ENCODE measurements at regions not wholly inside any gene's neighbourhood (a gene's known extent, or its start where the extent isn't known, plus 50 kb on each side); places are given as distances from the start of the nearest gene placed in this dataset.

GRCh38 chr2:163414121-163414520 lies 321.7 kb downstream of the FIGN start:
- TF ChIP-seq CTCF (IDR thresholded peaks at IDR 0.05): no peak
- Histone ChIP-seq H3K27ac (no peak overlapping the region), H3K9me3 (no peaks in the 10 kb centered on the region), H3K27me3 (no peaks in the 10 kb centered on the region), H3K4me3 (ENCODE audit: low read depth in 1 of 2, low read length in 1 of 2) (no peak overlapping the region), H3K4me1 (ENCODE audit: control insufficient read depth in 1 of 2, insufficient read depth in 1 of 2, low read depth in 1 of 2, low read length in 1 of 2) (no peaks in the 10 kb centered on the region), H3K36me3 (no peaks in the 10 kb centered on the region)

GRCh38 chr2:163407296-163407695 lies 328.5 kb downstream of the FIGN start:
- Histone ChIP-seq H3K27ac (no peak overlapping the region), H3K27me3 (no peaks in the 10 kb centered on the region), H3K9me3 (no peaks in the 10 kb centered on the region), H3K36me3 (no peaks in the 10 kb centered on the region), H3K4me3 (ENCODE audit: low read depth in 1 of 2, low read length in 1 of 2) (no peak overlapping the region), H3K4me1 (ENCODE audit: control insufficient read depth in 1 of 2, insufficient read depth in 1 of 2, low read depth in 1 of 2, low read length in 1 of 2) (no peaks in the 10 kb centered on the region)
- no peak for TF ChIP-seq CTCF (IDR thresholded peaks at IDR 0.05)

GRCh38 chr2:163405298-163405697 lies 330.5 kb downstream of the FIGN start:
- no peaks in the 10 kb centered on the region for H3K9me3 ChIP-seq
- H3K4me3 ChIP-seq (ENCODE audit: low read depth in 1 of 2, low read length in 1 of 2): no peak overlapping the region
- H3K4me1 ChIP-seq (ENCODE audit: control insufficient read depth in 1 of 2, insufficient read depth in 1 of 2, low read depth in 1 of 2, low read length in 1 of 2): no peaks in the 10 kb centered on the region
- no peak for TF ChIP-seq CTCF (IDR thresholded peaks at IDR 0.05)
- no peak overlapping the region for H3K27ac ChIP-seq
- H3K36me3 ChIP-seq: no peaks in the 10 kb centered on the region
- H3K27me3 ChIP-seq: no peaks in the 10 kb centered on the region

- no peak for TF ChIP-seq CTCF (IDR thresholded peaks at IDR 0.05)
- Histone ChIP-seq H3K4me3 (ENCODE audit: low read depth in 1 of 2, low read length in 1 of 2) (no peak overlapping the region), H3K36me3 (no peaks in the 10 kb centered on the region), H3K9me3 (no peaks in the 10 kb centered on the region), H3K27me3 (no peaks in the 10 kb centered on the region), H3K4me1 (ENCODE audit: control insufficient read depth in 1 of 2, insufficient read depth in 1 of 2, low read depth in 1 of 2, low read length in 1 of 2) (no peaks in the 10 kb centered on the region), H3K27ac (no peak overlapping the region)
Measured at GRCh38 chr2:163401481-163401880, 334.3 kb downstream of the FIGN start.

- H3K4me3 ChIP-seq (ENCODE audit: low read depth in 1 of 2, low read length in 1 of 2): no peak overlapping the region
- H3K36me3 ChIP-seq: no peaks in the 10 kb centered on the region
- TF ChIP-seq CTCF (IDR thresholded peaks at IDR 0.05): no peak
- no peaks in the 10 kb centered on the region for H3K9me3 ChIP-seq
- no peaks in the 10 kb centered on the region for H3K27me3 ChIP-seq
- no peak overlapping the region for H3K27ac ChIP-seq
- H3K4me1 ChIP-seq (ENCODE audit: control insufficient read depth in 1 of 2, insufficient read depth in 1 of 2, low read depth in 1 of 2, low read length in 1 of 2): no peaks in the 10 kb centered on the region
Measured at GRCh38 chr2:163397451-163397850, 338.4 kb downstream of the FIGN start.

GRCh38 chr2:163395602-163396001 lies 340.2 kb downstream of the FIGN start:
- Histone ChIP-seq H3K27ac (no peak overlapping the region), H3K36me3 (no peaks in the 10 kb centered on the region), H3K4me3 (ENCODE audit: low read depth in 1 of 2, low read length in 1 of 2) (no peak overlapping the region), H3K4me1 (ENCODE audit: control insufficient read depth in 1 of 2, insufficient read depth in 1 of 2, low read depth in 1 of 2, low read length in 1 of 2) (no peaks in the 10 kb centered on the region), H3K27me3 (no peaks in the 10 kb centered on the region), H3K9me3 (no peaks in the 10 kb centered on the region)
- TF ChIP-seq CTCF (IDR thresholded peaks at IDR 0.05): no peak

Data from neutrophil (primary cell).